ENCODE measurements at regions not wholly inside any gene's neighbourhood (a gene's known extent, or its start where the extent isn't known, plus 50 kb on each side); places are given as distances from the start of the nearest gene placed in this dataset.

GRCh38 chrX:46319750-46320149, 225.5 kb downstream of the ZNF674 start:
- TF ChIP-seq CTCF (IDR thresholded peaks at IDR 0.05) (no peak), POLR2A (IDR thresholded peaks at IDR 0.05) (no peak)
